HG03025 (cell line): ENCODE measurements at regions not wholly inside any gene's neighbourhood (a gene's known extent, or its start where the extent isn't known, plus 50 kb on each side); places are given as distances from the start of the nearest gene placed in this dataset.
"Not testable (repeated sequence)": the region's sequence is repeated elsewhere in the genome, so short reads cannot be mapped to it uniquely, and the experiment has no call there.

ENCODE experiments used
- ATAC-seq: cut with Tn5 transposase; IDR thresholded peaks from one replicate; pipeline ENCODE4 v1.9.1; 2021; ENCODE audit warnings: mild to moderate bottlenecking, moderate library complexity; ENCODE audit not compliant: unreplicated experiment, low FRiP score

DNA sequence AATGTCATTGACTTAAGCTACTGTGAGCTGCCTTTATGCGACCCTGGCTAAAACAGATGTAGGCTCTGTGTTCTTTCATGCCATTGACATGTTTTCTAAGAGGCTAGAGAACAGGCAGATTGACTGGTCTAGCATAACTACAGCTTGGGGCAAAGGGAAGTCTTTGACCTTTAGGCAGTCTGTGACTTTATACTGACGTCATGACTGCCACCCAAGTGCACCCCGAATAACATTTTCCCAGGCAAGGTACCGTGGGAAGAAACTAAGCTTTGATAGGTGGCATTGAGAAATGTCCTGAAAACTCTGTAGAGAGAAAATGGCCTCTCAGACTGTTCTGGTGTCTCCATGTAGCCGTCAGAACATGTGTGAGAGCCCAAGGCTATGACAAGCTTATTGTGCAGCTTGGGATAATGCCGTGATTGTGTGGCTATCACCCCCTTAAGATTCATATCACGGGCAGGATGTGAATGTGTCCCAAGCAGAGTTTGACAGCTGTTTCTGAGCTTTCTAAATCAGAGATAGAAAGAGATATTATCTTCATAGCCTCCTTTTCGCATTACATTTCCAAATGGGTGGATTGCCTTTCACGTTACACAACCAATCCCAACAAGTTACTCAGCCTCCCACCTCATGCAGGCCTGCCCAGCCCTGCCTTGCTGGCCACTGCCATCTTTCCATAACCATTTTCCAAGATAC, 672.2 kb upstream of the ACVR2A start:
- no peak for ATAC-seq

GRCh38 chr2:147171941-147172340, 672.9 kb upstream of the ACVR2A start:
- no peak for ATAC-seq

DNA sequence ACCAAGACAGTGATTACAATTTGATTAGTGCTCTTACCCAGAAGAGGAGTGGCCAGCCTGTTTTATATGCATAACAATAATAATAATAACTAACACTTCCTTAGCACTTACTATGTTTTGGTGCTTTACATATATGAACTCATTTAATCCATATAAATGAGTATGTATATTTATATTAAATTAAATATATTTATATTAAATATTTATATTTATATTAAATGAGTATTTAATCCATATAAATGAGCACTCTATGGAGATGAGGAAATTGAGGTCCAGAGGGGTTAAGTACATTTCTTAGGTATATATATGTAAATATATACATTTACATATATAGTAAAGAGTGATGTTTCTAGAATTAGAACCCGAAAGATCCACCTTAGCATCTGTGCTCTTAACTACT, 673.9 kb upstream of the ACVR2A start:
- ATAC-seq, result no peak

GRCh38 chr2:147165697-147166382, 679.0 kb upstream of the ACVR2A start:
- no peak for ATAC-seq

- ATAC-seq, result no peak
These were observed 680.3 kb upstream of the ACVR2A start for GRCh38 chr2:147164563-147164962.

DNA sequence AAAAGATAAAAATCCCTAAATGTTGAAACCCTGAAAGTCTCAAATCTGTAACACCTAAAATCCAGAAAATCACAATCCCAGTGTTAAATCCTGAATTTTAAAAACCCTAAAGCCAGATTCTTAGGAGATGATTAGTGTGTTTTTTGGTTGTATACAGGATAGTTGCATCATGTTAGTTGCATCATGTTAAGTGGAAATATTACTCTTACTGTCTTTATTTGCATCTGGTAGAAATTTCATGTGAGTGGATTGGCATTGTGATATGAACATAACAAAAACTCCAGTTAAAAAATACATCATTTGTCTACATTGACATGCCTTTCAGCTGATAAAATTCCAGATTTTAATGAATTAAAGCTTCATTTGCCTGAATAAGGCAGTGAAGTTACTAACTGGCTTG, 683.1 kb upstream of the ACVR2A start:
- ATAC-seq, result no peak

DNA sequence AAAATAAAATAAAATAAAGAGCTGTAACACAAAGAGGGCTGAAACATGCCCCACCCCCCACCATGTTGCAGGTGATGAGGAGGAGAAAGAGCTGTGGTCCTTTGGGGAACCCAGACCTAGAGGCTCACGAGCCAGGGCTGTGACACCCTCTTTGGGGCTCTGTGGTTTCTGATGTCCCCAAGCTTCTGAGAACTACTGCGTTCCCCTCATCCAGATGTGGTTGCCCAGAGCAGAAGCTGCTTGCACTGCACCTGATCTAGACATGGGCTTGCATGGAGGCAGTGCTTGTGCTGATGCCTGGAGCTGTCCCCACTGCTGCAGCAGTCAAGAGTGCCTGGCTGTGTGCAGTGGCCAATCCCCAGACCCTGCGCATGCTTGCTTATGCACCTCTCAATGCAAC, 687.9 kb upstream of the ACVR2A start:
- ATAC-seq, result no peak

DNA sequence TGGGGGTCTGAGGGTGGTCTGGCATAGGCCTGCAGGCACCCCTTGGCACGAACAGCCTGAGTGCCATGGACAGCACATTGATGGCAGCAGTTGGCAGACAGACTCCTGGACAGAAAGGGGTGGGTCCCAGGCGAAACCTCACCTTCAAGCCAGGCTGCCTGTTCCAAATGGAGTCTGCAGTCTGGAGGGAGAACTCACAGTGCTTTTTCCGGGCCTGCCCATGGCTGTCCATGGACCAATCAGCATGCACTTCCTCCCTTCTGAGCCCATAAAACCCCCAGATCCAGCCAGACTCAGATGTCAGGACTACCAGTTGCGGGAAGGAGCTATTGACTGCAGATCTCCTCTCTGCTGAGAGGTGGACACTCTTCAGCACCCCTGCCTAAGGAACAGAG, 694.6 kb upstream of the ACVR2A start:
- no peak for ATAC-seq

DNA sequence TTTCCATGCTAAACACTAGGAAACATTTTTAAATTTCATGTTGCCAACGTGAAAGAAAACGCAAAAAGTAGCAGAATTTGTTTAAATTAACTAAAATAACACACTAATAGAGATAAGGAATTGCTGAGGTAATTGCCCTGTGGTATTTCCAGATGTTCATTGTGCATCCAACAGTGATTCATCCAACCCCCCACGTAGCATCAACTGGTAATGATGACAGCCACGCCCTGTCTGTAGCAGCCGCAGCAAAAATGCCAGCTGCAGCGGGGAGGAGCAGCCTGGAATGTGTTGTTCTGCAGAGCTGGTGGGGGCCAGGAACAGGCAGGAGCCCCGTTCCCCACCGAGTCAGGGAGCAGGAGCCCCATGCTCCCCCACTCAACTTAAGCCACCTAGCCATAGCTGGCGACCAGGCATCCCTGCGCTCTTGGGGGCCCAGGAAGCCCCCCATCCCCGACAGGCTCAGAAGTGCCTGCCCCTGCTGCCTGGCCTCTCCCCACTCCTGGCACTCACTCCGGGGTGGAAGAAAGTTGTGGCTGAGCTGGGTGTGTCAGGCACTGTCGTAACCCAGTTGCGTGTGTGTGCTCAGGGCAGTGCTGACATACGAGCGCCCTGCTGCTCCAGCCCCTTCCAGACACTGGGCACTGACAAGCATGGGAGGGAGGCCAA, 695.1 kb upstream of the ACVR2A start:
- ATAC-seq, result no peak

DNA sequence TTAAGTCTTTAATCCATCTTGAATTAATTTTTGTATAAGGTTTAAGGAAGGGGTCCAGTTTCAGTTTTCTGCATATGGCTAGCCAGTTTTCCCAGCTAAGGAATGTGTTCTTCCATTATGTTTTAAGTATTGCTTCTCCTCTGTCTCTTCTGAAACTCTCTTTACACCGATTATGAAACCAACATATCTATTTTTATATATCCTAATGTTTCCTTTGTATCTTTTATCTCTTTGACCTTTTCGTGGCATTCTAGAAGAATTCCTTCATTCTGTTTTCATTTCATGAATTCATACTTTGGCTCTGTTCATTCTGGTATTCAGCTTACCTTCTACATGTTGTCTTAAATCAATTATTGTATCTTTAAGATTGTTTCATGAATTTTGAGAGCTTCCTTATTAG, 697.0 kb upstream of the ACVR2A start:
- no peak for ATAC-seq

GRCh38 chr2:147141930-147142329, 702.9 kb upstream of the ACVR2A start:
- no peak for ATAC-seq

DNA sequence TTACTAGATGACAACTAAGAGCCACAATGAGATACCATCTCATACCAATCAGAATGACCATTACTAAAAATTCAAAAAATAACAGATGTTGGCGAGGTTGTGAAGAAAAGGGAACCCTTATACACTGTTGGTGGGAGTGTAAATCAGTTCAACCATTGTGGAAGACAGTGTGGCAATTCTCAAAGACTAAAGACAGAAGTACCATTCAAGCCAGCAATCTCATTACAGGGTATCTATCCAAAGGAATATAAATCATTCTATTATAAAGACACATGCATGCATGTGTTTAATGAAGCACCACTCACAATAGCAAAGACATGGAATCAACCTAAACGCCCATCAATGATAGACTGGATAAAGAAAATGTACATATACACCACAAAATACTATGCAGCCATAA, 705.1 kb upstream of the ACVR2A start:
- ATAC-seq, result not testable (repeated sequence)

- ATAC-seq, result no peak
These were observed 707.1 kb upstream of the ACVR2A start for GRCh38 chr2:147137711-147138110.

DNA sequence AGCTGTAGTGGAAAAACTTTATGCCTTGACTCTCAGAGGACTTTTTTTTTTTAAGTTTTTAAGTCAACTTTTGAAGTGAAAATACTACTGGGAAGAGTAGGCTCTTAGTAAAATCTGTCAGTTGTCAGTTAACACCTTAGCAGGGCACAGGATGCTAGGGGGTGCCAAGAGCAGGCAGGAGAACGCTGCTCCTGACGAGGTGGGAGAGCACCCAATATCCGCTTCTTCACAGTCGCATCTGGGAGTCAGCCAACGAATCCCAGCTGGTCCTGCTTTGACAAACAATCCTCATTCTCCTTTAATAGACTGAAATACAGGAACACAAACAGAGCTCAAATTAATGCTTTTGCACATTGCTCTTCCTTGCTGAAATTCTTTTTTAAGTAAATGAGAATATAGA, 709.5 kb upstream of the ACVR2A start:
- no peak for ATAC-seq

DNA sequence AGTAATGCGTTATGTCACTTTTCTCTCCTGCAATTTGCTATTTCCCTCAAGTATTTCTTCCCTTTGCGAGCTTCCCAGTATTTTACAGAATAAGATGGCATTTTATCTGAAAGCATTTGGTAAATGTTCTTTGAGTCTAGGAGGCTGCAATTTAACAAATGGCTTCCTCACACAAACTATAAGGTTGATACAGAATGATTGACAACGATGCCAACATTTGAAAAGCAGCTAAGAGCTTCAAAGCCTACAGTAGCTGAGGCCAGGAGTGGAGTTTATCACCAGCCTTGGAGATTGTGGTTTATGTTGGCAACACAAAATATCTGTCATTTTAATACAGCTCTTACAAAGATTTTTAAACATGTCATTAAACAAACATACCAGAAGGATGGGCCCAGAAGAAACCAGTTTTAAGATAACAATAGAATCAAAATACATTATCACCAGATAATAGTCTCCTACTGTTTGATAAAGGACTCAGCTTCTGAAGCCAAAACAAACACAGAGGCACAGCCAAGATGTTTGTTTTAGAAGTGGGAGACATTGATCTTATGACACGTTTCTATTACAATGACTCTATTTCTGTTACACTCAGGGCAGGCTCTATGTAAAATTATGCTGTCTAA, 711.4 kb upstream of the ACVR2A start:
- ATAC-seq, result no peak

DNA sequence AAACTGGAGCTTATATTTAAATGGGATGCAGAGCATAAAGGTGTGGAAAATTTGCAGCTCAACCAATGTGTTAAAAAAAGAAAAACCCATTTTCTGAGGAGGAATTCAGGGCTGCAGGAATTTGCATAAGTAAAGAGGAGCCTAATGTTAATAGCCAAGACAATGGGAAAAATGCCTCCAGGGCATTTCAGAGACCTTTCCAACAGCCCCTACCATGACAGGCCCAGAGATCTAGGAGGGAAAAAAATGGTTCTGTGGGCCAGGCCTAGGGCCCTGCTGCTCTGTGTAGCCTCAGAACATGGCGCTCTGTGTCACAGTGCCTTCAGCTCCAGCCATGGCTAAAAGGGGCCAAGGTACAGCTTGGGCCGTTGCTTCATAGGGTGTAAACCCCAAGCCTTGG, 719.7 kb upstream of the ACVR2A start:
- ATAC-seq, result no peak

DNA sequence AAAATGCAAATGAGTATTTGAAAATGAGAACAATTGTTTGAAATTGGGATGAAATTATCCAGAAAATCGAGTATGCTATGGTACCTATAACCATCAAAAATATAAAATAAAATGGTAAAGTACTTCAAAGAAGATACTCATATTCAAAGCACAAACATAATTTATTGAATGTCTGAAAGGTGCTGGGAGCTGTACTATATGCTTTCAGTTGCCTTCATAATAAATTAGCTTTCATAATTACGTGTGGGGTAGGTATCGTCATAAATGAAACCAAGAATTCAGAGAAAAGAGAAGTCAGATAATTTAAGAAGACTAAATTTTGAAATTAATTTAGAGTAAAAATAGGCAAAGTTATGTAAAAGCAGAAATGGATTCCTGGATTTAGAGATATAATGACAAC, 721.9 kb upstream of the ACVR2A start:
- no peak for ATAC-seq

GRCh38 chr2:147110962-147111361, 733.9 kb upstream of the ACVR2A start:
- ATAC-seq, result no peak

DNA sequence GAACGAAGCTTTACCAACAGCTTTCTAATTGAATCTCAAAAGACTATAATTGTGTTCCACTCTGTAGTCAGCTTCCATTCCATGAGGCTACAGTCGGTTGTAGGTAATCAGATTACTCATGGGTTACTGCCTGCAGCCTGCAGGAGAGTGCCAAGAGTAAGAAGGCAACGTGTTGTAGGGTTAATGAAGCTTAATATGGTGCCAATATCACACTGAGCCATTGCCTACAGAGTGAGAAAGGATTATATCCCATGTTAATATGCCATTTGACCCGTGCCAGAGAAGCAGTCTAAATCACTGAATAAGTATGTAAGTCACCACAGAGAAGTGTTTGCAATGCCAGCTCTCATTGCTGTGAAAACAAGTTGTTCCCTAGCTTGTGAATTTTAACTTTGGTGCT, 734.5 kb upstream of the ACVR2A start:
- ATAC-seq, result no peak

- ATAC-seq, result no peak
These were observed 735.5 kb upstream of the ACVR2A start for GRCh38 chr2:147109291-147109690.

DNA sequence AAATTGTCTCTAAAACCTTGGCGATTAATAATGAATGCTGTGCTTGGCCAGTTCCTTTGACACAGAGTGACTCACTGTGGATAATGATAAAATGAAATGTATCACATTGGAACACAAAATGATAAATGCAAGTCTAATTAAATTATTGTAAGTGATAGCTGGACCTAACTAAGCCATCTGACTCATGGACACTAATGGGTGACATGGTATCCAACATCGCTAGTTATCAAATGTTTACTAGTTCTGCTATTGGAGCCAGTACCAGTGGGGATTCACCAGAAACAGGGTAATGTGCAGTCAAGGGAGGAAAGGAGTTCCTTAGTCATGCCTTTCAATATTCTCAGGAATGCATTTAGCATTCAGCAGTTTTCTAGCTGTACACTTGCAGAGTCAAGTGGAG, 736.3 kb upstream of the ACVR2A start:
- no peak for ATAC-seq
